Adrenal gland (tissue), 9 donors: ENCODE measurements at regions not wholly inside any gene's neighbourhood (a gene's known extent, or its start where the extent isn't known, plus 50 kb on each side); places are given as distances from the start of the nearest gene placed in this dataset.

ENCODE experiments used
- DNase-seq, 7 donors: peaks; one replicate each; pipeline ENCODE4 v3.0.0-alpha.2; 2019 to 2020
- H3K27ac ChIP-seq, 5 donors: fragments of 200-600 bp; sonication (generic) in 4 of 5; 1 replicate in 3 of 5; 2 replicates in 2 of 5; pipeline versions ENCODE4 v1.5.1 to v1.8.0; 2016 to 2020; ENCODE audit warnings: mild to moderate bottlenecking in 1 of 5
- H3K27me3 ChIP-seq: fragments of 200-600 bp; 2 replicates; pipeline ENCODE4 v1.8.0; 2021
- H3K36me3 ChIP-seq, 2 donors: fragments of 200-600 bp; replicated peaks in 1 of 2; 1 replicate in 1 of 2; 2 replicates in 1 of 2; pipeline versions ENCODE4 v1.5.1 to v1.8.0; 2018 to 2022
- H3K4me1 ChIP-seq, 2 donors: fragments of 200-600 bp; replicated peaks in 1 of 2; 1 replicate in 1 of 2; 2 replicates in 1 of 2; pipeline versions ENCODE4 v1.5.1 to v1.8.0; 2018 to 2021
- H3K4me3 ChIP-seq, 4 donors: fragments of 200-600 bp; sonication (generic) in 3 of 4; one replicate each; pipeline ENCODE4 v1.5.1; 2016 to 2018
- H3K9me3 ChIP-seq, 3 donors: fragments of 200-600 bp; sonication (generic) in 1 of 3; replicated peaks in 1 of 3; 1 replicate in 2 of 3; 2 replicates in 1 of 3; pipeline versions ENCODE4 v1.5.1 to v1.8.0; 2016 to 2021
- POLR2A ChIP-seq, 2 donors: fragments of 450-650 bp; IDR thresholded peaks; one replicate each; pipeline ENCODE4 v1.6.1; 2017; ENCODE audit warnings: antibody characterized with exemption in 2 of 2, mild to moderate bottlenecking in 2 of 2, moderate library complexity in 1 of 2
- WGBS, 4 donors: extraction: QIAGEN DNeasy Blood & Tissue Kit in 2 of 4; methylation state at CpG; one replicate each; pipeline versions ENCODE4 v1.1.5 to v1.1.7; 2013 to 2017; 5-methylcytosine and 5-hydroxymethylcytosine counted together
- intact Hi-C, 2 donors: fragments of 100-400 bp; cut with DNase I; formaldehyde crosslinking; loops; one replicate each; pipeline versions ENCODE4 v1.14.1 to v1.15.0; 2022 to 2023
- TF ChIP-seq, protein P1 (sequence below), 6 experiments: fragments of 450-650 bp in 4 of 6; fragments of 200-600 bp in 2 of 6; sonication (generic) in 1 of 6; IDR thresholded peaks; 1 replicate in 5 of 6; 2 replicates in 1 of 6; pipeline versions ENCODE4 v1.5.1 to v1.8.0; 2016 to 2021; ENCODE audit warnings: antibody characterized with exemption in 6 of 6, mild to moderate bottlenecking in 2 of 6, moderate library complexity in 1 of 6
- donor health status: healthy with polysubstance abuse.
- donor health status: Bipolar disorder and iron deficiency.
- donor health status: DM: yes; HTN: yes; CAD: no.
- donor health status: DM: no; HTN: no; CAD: no.
- donor health status: DM: no; HTN: no; CAD: no.

DNA sequence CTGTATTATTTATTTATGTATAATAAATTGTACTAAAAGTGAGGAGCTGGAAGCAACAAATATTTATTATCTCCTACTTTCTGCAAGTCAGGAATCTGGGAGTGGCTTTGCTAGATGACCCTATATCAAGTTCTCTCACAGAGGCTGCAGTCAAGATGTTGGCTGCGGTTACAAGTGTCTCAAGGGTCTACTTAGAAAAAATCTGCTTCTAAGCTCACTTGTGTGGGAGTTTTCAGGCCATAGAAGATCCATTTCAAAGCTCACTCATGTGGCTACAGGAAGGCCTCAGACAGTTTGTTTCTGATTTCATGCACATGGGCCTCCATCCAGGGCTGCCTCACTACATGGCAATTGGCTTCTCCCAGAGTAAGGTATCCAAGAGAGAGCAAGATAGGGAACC is 551.1 kb downstream of the CAAP1 start:
- 37 to 81% (median 79%) methylated on average over 1 of the region's 1 CpG for WGBS, 4 donors
- intact Hi-C loops: no loop called here
- no peaks in the 10 kb centered on the region for H3K27me3 ChIP-seq

DNA sequence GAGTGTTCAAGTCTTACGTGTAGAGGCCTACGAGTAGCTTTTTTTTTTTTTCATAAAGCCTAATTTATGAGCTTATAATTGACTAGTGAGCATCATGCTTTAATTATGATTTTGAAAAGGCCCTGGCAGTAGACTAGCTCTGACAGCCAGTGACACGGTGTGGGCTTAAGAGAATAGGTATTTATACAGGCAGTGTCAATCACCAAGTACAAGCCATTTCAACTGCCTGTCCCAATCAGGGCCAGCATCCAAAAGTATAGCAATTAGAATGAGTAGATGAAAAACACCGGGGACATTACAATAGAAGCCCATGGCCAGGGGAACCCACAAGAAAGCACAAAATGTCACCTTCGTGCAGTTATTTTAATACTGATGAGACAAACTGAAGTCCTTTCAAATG is 552.8 kb downstream of the CAAP1 start:
- Histone ChIP-seq H3K36me3 (no peaks in the 10 kb centered on the region), H3K27ac (no peak overlapping the region), H3K4me1 (no peaks in the 10 kb centered on the region), H3K4me3 (no peak overlapping the region), H3K27me3 (no peaks in the 10 kb centered on the region), H3K9me3 (peaks cover 0 to 4% (median 0%) of the 10 kb centered on the region in 3 donors)
- DNase-seq: no peak
- WGBS, 4 donors: 86 to 90% (median 89%) methylated on average over 5 of the region's 5 CpGs
- intact Hi-C loops: no loop called here
- TF ChIP-seq POLR2A (IDR thresholded peaks at IDR 0.05): no peak
- TF ChIP-seq, protein P1, sequence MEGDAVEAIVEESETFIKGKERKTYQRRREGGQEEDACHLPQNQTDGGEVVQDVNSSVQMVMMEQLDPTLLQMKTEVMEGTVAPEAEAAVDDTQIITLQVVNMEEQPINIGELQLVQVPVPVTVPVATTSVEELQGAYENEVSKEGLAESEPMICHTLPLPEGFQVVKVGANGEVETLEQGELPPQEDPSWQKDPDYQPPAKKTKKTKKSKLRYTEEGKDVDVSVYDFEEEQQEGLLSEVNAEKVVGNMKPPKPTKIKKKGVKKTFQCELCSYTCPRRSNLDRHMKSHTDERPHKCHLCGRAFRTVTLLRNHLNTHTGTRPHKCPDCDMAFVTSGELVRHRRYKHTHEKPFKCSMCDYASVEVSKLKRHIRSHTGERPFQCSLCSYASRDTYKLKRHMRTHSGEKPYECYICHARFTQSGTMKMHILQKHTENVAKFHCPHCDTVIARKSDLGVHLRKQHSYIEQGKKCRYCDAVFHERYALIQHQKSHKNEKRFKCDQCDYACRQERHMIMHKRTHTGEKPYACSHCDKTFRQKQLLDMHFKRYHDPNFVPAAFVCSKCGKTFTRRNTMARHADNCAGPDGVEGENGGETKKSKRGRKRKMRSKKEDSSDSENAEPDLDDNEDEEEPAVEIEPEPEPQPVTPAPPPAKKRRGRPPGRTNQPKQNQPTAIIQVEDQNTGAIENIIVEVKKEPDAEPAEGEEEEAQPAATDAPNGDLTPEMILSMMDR (IDR thresholded peaks at IDR 0.05): no peak

More for the DNA sequence above, 551.1 kb downstream of the CAAP1 start:
- Histone ChIP-seq H3K27ac (no peak overlapping the region), H3K4me3 (no peak overlapping the region), H3K4me1 (no peaks in the 10 kb centered on the region), H3K36me3 (no peaks in the 10 kb centered on the region), H3K9me3 (peaks cover 0 to 4% (median 0%) of the 10 kb centered on the region in 3 donors)
- no peak for DNase-seq
- TF ChIP-seq POLR2A (IDR thresholded peaks at IDR 0.05): no peak
- TF ChIP-seq, protein P1 (IDR thresholded peaks at IDR 0.05): no peak

DNA sequence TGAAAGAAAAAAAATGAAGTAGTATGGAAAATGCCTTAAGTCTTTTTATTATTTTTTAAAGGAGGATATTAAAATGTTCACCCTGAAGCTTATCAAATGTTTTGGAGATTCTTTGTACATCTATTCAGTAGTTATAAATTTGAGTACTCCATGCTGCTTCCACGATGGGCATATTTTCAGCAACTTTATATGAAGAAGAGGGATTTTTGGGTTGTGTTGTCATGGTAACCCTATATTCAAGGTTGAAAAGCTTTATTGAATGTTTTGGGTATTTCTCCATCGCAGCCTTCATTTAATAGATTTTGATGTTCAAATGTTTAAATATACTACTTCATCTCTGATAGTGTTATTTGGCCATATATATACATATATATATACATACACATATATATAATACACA is 557.5 kb downstream of the CAAP1 start:
- intact Hi-C loops: no loop called here
- WGBS, 4 donors: 82 to 88% (median 85%) methylated on average over 2 of the region's 2 CpGs
- Histone ChIP-seq H3K36me3 (no peaks in the 10 kb centered on the region), H3K4me3 (no peak overlapping the region), H3K4me1 (no peaks in the 10 kb centered on the region), H3K27ac (no peak overlapping the region), H3K27me3 (no peaks in the 10 kb centered on the region), H3K9me3 (no peaks in the 10 kb centered on the region)
- no peak for DNase-seq
- TF ChIP-seq, protein P1 (IDR thresholded peaks at IDR 0.05): no peak

DNA sequence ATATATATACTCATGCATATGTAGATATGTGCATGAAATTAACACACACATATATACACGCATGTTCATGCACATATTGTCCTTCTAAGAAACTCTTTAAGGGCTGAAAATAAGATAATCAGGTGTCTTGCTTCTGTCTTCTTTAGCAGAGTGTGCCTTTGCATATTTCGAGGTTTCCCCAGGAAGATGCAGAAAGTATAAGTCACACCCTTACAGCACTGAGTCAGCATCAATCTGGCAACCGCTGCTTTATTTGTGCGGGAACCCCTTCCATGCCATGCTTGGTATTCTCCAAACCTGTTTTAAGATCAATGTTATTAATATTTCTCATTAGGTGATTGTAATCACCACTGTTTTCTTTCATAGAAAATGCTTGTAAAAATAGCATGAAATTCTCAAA is 557.9 kb downstream of the CAAP1 start:
- Histone ChIP-seq H3K36me3 (no peaks in the 10 kb centered on the region), H3K4me1 (no peaks in the 10 kb centered on the region), H3K9me3 (no peaks in the 10 kb centered on the region), H3K27me3 (no peaks in the 10 kb centered on the region), H3K27ac (no peak overlapping the region), H3K4me3 (no peak overlapping the region)
- no peak for DNase-seq
- 82 to 88% (median 88%) methylated on average over 4 of the region's 4 CpGs for WGBS, 4 donors
- intact Hi-C loops: no loop called here
- no peak for TF ChIP-seq POLR2A (IDR thresholded peaks at IDR 0.05)
- TF ChIP-seq, protein P1 (IDR thresholded peaks at IDR 0.05): no peak
